HEK293 (cell line): ENCODE measurements at regions not wholly inside any gene's neighbourhood (a gene's known extent, or its start where the extent isn't known, plus 50 kb on each side); places are given as distances from the start of the nearest gene placed in this dataset.

ENCODE experiments used
- CTCF ChIA-PET: fragments of 350-600 bp; formaldehyde crosslinking; extraction: SDS; loops from one replicate; lab custom pipeline; 2021; ENCODE audit warnings: antibody characterized with exemption; lab: Yijun Ruan, JAX
- POLR2A ChIA-PET: fragments of 300-600 bp; formaldehyde crosslinking; extraction: SDS; loops from one replicate; lab custom pipeline; 2020; ENCODE audit warnings: antibody characterized with exemption, inconsistent platforms; lab: Yijun Ruan, JAX
- H3K27ac ChIP-seq: fragments of 200-500 bp; sonication (Bioruptor generic); 2 replicates; pipeline ENCODE4 v1.5.1; 2014; ENCODE audit warnings: low read depth, low read length, control low read depth, inconsistent platforms; ENCODE audit errors: extremely low read depth
- H3K36me3 ChIP-seq, 2 experiments: fragments of 200-500 bp in 1 of 2; sonication (Bioruptor generic) in 1 of 2; 1 replicate in 1 of 2; 2 replicates in 1 of 2; pipeline ENCODE4 v1.5.1; 2014 to 2017; ENCODE audit warnings: inconsistent platforms in 2 of 2, low read length in 2 of 2; ENCODE audit not compliant: control insufficient read depth in 2 of 2, insufficient read depth in 1 of 2
- H3K4me1 ChIP-seq: fragments of 200-500 bp; sonication (Bioruptor generic); 2 replicates; pipeline ENCODE4 v1.5.1; 2014; ENCODE audit warnings: mild to moderate bottlenecking, low read length, inconsistent platforms; ENCODE audit not compliant: control insufficient read depth, insufficient read depth
- H3K4me3 ChIP-seq: 2 replicates; pipeline ENCODE4 v1.5.1; 2011; ENCODE audit warnings: low read depth, mild to moderate bottlenecking, control low read depth, low read length, moderate library complexity
- H3K9me3 ChIP-seq: fragments of 200-500 bp; sonication (Bioruptor generic); 2 replicates; pipeline ENCODE4 v1.5.1; 2014; ENCODE audit warnings: low read depth, low read length, inconsistent platforms; ENCODE audit not compliant: control insufficient read depth, insufficient read depth
- AEBP2 ChIP-seq: fragments of 450-650 bp; formaldehyde crosslinking; IDR thresholded peaks from 2 replicates; pipeline ENCODE4 v1.5.1; 2016; ENCODE audit warnings: missing biosample characterization, missing genetic modification characterization, borderline replicate concordance
- EGR2 ChIP-seq: fragments of 450-650 bp; formaldehyde crosslinking; IDR thresholded peaks from 2 replicates; pipeline ENCODE4 v1.5.1; 2016; ENCODE audit warnings: low read depth, missing biosample characterization, missing genetic modification characterization
- FEZF1 ChIP-seq: fragments of 450-650 bp; formaldehyde crosslinking; IDR thresholded peaks from 2 replicates; pipeline ENCODE4 v1.5.1; 2016; ENCODE audit warnings: missing biosample characterization, missing genetic modification characterization
- HIC1 ChIP-seq: fragments of 450-650 bp; formaldehyde crosslinking; IDR thresholded peaks from 2 replicates; pipeline ENCODE4 v1.5.1; 2016; ENCODE audit warnings: missing biosample characterization, missing genetic modification characterization
- KLF1 ChIP-seq: fragments of 450-650 bp; formaldehyde crosslinking; IDR thresholded peaks from 2 replicates; pipeline ENCODE4 v1.5.1; 2016; ENCODE audit warnings: missing biosample characterization, missing genetic modification characterization
- KLF7 ChIP-seq: fragments of 450-650 bp; formaldehyde crosslinking; IDR thresholded peaks from 2 replicates; pipeline ENCODE4 v1.5.1; 2016; ENCODE audit warnings: missing biosample characterization, missing genetic modification characterization, borderline replicate concordance
- OVOL3 ChIP-seq: fragments of 450-650 bp; formaldehyde crosslinking; IDR thresholded peaks from 2 replicates; pipeline ENCODE4 v1.5.1; 2016; ENCODE audit warnings: missing biosample characterization, missing genetic modification characterization
- WT1 ChIP-seq: fragments of 450-650 bp; formaldehyde crosslinking; IDR thresholded peaks from 2 replicates; pipeline ENCODE4 v1.5.1; 2016; ENCODE audit warnings: missing biosample characterization, missing genetic modification characterization
- ZBTB20 ChIP-seq: fragments of 450-650 bp; formaldehyde crosslinking; IDR thresholded peaks from 2 replicates; pipeline ENCODE4 v1.5.1; 2016; ENCODE audit warnings: missing biosample characterization, missing genetic modification characterization
- ZBTB49 ChIP-seq: fragments of 450-650 bp; formaldehyde crosslinking; IDR thresholded peaks from 2 replicates; pipeline ENCODE4 v1.5.1; 2016; ENCODE audit warnings: missing biosample characterization, missing genetic modification characterization, low read depth
- ZFP37 ChIP-seq: fragments of 450-650 bp; formaldehyde crosslinking; IDR thresholded peaks from 2 replicates; pipeline ENCODE4 v1.5.1; 2016; ENCODE audit warnings: missing biosample characterization, missing genetic modification characterization
- ZNF140 ChIP-seq: fragments of 450-650 bp; formaldehyde crosslinking; IDR thresholded peaks from 2 replicates; pipeline ENCODE4 v1.5.1; 2016; ENCODE audit warnings: missing biosample characterization, missing genetic modification characterization
- ZNF398 ChIP-seq: fragments of 450-650 bp; formaldehyde crosslinking; IDR thresholded peaks from 2 replicates; pipeline ENCODE4 v1.5.1; 2017; ENCODE audit warnings: missing biosample characterization, missing genetic modification characterization
- ZNF514 ChIP-seq: fragments of 450-650 bp; formaldehyde crosslinking; IDR thresholded peaks from 2 replicates; pipeline ENCODE4 v1.5.1; 2016; ENCODE audit warnings: missing biosample characterization, missing genetic modification characterization
- ZNF623 ChIP-seq: fragments of 450-650 bp; formaldehyde crosslinking; IDR thresholded peaks from 2 replicates; pipeline ENCODE4 v1.5.1; 2016; ENCODE audit warnings: missing biosample characterization, missing genetic modification characterization
- ZNF639 ChIP-seq: fragments of 450-650 bp; formaldehyde crosslinking; IDR thresholded peaks from 2 replicates; pipeline ENCODE4 v1.5.1; 2016; ENCODE audit warnings: missing biosample characterization, missing genetic modification characterization
- ZNF704 ChIP-seq: fragments of 450-650 bp; formaldehyde crosslinking; IDR thresholded peaks from 2 replicates; pipeline ENCODE4 v1.5.1; 2016; ENCODE audit warnings: missing biosample characterization, missing genetic modification characterization
- ZNF776 ChIP-seq: fragments of 450-650 bp; formaldehyde crosslinking; IDR thresholded peaks from 2 replicates; pipeline ENCODE4 v1.5.0; 2017; ENCODE audit warnings: missing biosample characterization, missing genetic modification characterization, borderline replicate concordance
- ZXDB ChIP-seq: fragments of 450-650 bp; formaldehyde crosslinking; IDR thresholded peaks from 2 replicates; pipeline ENCODE4 v1.5.1; 2016; ENCODE audit warnings: missing biosample characterization, missing genetic modification characterization

- TF ChIP-seq ZXDB: no peak
- no peak for TF ChIP-seq OVOL3
- TF ChIP-seq ZBTB20 (tag by site-specific recombination): no peak
- TF ChIP-seq ZNF639 (tag by site-specific recombination): no peak
- no peak for TF ChIP-seq KLF7 (tag by site-specific recombination)
- TF ChIP-seq EGR2 (tag by site-specific recombination): no peak
- TF ChIP-seq ZNF514 (tag by site-specific recombination): no peak
- TF ChIP-seq, all 188 proteins: peak for 0
Observed at GRCh38 chr13:24076636-24077035, 83.9 kb upstream of the SPATA13 start (continued).

GRCh38 chr13:24080134-24080533 lies 80.4 kb upstream of the SPATA13 start:
- TF ChIP-seq WT1: no peak
- TF ChIP-seq ZNF140 (tag by site-specific recombination): no peak
- no peak for TF ChIP-seq AEBP2 (tag by site-specific recombination)
- TF ChIP-seq ZNF776 (tag by site-specific recombination): no peak
- ChIA-PET POLR2A (no interaction called here), CTCF (no interaction called here)
- H3K9me3 ChIP-seq: no peaks in the 10 kb centered on the region
- H3K4me1 ChIP-seq: no peaks in the 10 kb centered on the region
- no peaks in the 10 kb centered on the region for H3K36me3 ChIP-seq
- H3K27ac ChIP-seq: no peak overlapping the region
- H3K4me3 ChIP-seq: no peak overlapping the region

- Histone ChIP-seq H3K9me3 (no peaks in the 10 kb centered on the region), H3K27ac (no peak overlapping the region), H3K4me3 (no peak overlapping the region), H3K36me3 (no peaks in the 10 kb centered on the region), H3K4me1 (no peaks in the 10 kb centered on the region)
- POLR2A ChIA-PET: no interaction called here
- no peak for TF ChIP-seq ZNF704 (tag by site-specific recombination)
- TF ChIP-seq ZFP37 (tag by site-specific recombination): no peak
- no peak for TF ChIP-seq FEZF1 (tag by site-specific recombination)
- no peak for TF ChIP-seq ZBTB49 (tag by site-specific recombination)
- no peak for TF ChIP-seq HIC1
- TF ChIP-seq KLF1: no peak
- TF ChIP-seq ZNF398 (tag by site-specific recombination): no peak
- no peak for TF ChIP-seq ZNF623 (tag by site-specific recombination)
- CTCF ChIA-PET: no interaction called here
Observed at GRCh38 chr13:24081387-24081786, 79.1 kb upstream of the SPATA13 start.
